ENCODE measurements at regions not wholly inside any gene's neighbourhood (a gene's known extent, or its start where the extent isn't known, plus 50 kb on each side); places are given as distances from the start of the nearest gene placed in this dataset.

DNA sequence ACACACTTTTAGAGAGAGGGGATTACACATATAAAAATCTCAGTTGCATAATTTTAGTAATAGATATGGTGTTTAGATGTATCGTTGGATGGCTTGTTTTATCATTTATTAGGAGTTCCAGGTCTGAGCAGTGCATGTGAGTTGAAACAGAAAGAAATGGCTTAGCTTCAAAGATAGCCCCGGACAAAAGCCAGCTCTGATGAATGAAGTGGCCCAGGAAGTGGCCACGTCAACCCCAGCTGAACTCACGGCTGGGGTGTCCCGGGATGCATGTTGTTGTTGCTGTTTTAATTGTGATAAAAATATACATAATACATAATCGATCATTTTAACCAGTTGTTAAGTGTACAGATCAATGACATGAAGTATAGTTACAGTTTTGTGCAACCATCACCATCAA lies 1513.6 kb downstream of the BRD1 start:
- Histone ChIP-seq H3K27me3 (ENCODE audit: control insufficient read depth, insufficient read depth, low read length) (no peaks in the 10 kb centered on the region), H4K5ac (ENCODE audit: low read depth, low read length) (no peak overlapping the region), H2AK5ac (ENCODE audit: low read depth, low read length) (no peak overlapping the region), H4K20me1 (ENCODE audit: insufficient read depth, low read length) (no peaks in the 10 kb centered on the region), H3K36me3 (ENCODE audit: control insufficient read depth, insufficient read depth, low read length) (no peaks in the 10 kb centered on the region), H3K79me1 (ENCODE audit: low read depth in 1 of 2, low read length in 2 of 2) (no peaks in the 10 kb centered on the region), H3K14ac (replicated peaks; ENCODE audit: low read depth, low read length) (no peak overlapping the region), H3K56ac (ENCODE audit: extremely low read depth, insufficient read depth, low read length) (no peak overlapping the region), H2BK20ac (ENCODE audit: low read depth, low read length) (no peak overlapping the region), H3K4me1 (ENCODE audit: control insufficient read depth, insufficient read depth, low read length) (no peaks in the 10 kb centered on the region), H3K18ac (ENCODE audit: low read depth, low read length) (no peak overlapping the region), H2BK15ac (ENCODE audit: low read depth, low read length) (no peak overlapping the region), H3K4ac (ENCODE audit: low read depth, low read length) (no peak overlapping the region), H3K9ac (ENCODE audit: low read depth, low read length) (no peak overlapping the region), H3K23ac (ENCODE audit: low read depth, low read length) (no peak overlapping the region), H3K27ac (ENCODE audit: insufficient read depth, low read length) (no peak overlapping the region), H2AFZ (replicated peaks; ENCODE audit: low read length, poor library complexity) (no peak overlapping the region), H3K9me1 (ENCODE audit: insufficient read depth, low read length) (no peaks in the 10 kb centered on the region), H3K4me3 (ENCODE audit: insufficient read depth, low read depth, low read length) (no peak overlapping the region), H2BK120ac (ENCODE audit: low read depth, low read length) (no peak overlapping the region), H2BK5ac (ENCODE audit: low read depth, low read length, poor library complexity, severe bottlenecking) (no peak overlapping the region), H3K4me2 (ENCODE audit: low read depth, low read length) (no peak overlapping the region), H4K8ac (ENCODE audit: low read depth in 2 of 2, low read length in 2 of 2) (no peak overlapping the region), H2AK9ac (replicated peaks; ENCODE audit: low read depth, low read length, poor library complexity) (no peak overlapping the region), H4K91ac (ENCODE audit: insufficient read depth, low read depth, low read length) (no peak overlapping the region), H3K9me3 (ENCODE audit: control insufficient read depth, insufficient read depth, low read length) (peaks cover 38% of the 10 kb centered on the region)
- DNase-seq (no peak), ATAC-seq (ENCODE audit: low read depth) (no peak)
- BruUV-seq (replicated peaks): no TSS peak
- CTCF ChIA-PET: no interaction called here
- no CpG with 5 or more reads among the region's 6 CpGs for WGBS, 2 experiments (ENCODE audit: extremely low coverage in 2 of 2, insufficient read length in 1 of 2)
- POLR2A ChIA-PET (ENCODE audit: unreplicated experiment): no interaction called here
- TF ChIP-seq FOS (IDR thresholded peaks at IDR 0.05; ENCODE audit: low read depth, low read length): no peak
- TF ChIP-seq RAD21 (IDR thresholded peaks at IDR 0.05; ENCODE audit: low read length): no peak
- TF ChIP-seq CEBPB (IDR thresholded peaks at IDR 0.05; ENCODE audit: low read depth, low read length): no peak
- TF ChIP-seq MXI1 (IDR thresholded peaks at IDR 0.05; ENCODE audit: borderline replicate concordance, low read depth, low read length): no peak
- TF ChIP-seq, protein P1, sequence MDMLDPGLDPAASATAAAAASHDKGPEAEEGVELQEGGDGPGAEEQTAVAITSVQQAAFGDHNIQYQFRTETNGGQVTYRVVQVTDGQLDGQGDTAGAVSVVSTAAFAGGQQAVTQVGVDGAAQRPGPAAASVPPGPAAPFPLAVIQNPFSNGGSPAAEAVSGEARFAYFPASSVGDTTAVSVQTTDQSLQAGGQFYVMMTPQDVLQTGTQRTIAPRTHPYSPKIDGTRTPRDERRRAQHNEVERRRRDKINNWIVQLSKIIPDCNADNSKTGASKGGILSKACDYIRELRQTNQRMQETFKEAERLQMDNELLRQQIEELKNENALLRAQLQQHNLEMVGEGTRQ (IDR thresholded peaks at IDR 0.05; ENCODE audit: low read depth, low read length): no peak
- no peak for TF ChIP-seq BHLHE40 (IDR thresholded peaks at IDR 0.05; ENCODE audit: low read depth, low read length)
- dilution Hi-C loops (cut with HindIII; ENCODE audit: low sequenced_read_pairs, unreplicated experiment): no loop called here
- in situ Hi-C loops (cut with MboI; ENCODE audit: low sequenced_read_pairs): no loop called here
- intact Hi-C loops (cut with micrococcal nuclease): no loop called here

All from IMR-90 (cell line).